Stomach smooth muscle (tissue), 2 donors: ENCODE measurements at regions not wholly inside any gene's neighbourhood (a gene's known extent, or its start where the extent isn't known, plus 50 kb on each side); places are given as distances from the start of the nearest gene placed in this dataset.

Source experiments
- H3K27ac ChIP-seq: one replicate; pipeline ENCODE4 v1.7.0; 2013; ENCODE audit warnings: mild to moderate bottlenecking, low read length, inconsistent platforms
- H3K27me3 ChIP-seq, 2 donors: one replicate each; pipeline ENCODE4 v1.7.0; 2013; ENCODE audit warnings: low read length in 2 of 2; ENCODE audit not compliant: insufficient read depth in 2 of 2, control insufficient read depth in 1 of 2
- H3K36me3 ChIP-seq, 2 donors: one replicate each; pipeline ENCODE4 v1.7.0; 2013; ENCODE audit warnings: low read length in 2 of 2; ENCODE audit not compliant: control insufficient read depth in 2 of 2, insufficient read depth in 2 of 2
- H3K4me1 ChIP-seq: one replicate; pipeline ENCODE4 v1.7.0; 2013; ENCODE audit warnings: low read length; ENCODE audit not compliant: control insufficient read depth, insufficient read depth
- H3K4me3 ChIP-seq, 2 donors: one replicate each; pipeline ENCODE4 v1.7.0; 2013; ENCODE audit warnings: low read length in 2 of 2
- H3K9ac ChIP-seq, 2 donors: one replicate each; pipeline ENCODE4 v1.7.0; 2013; ENCODE audit warnings: low read length in 2 of 2, mild to moderate bottlenecking in 1 of 2
- H3K9me3 ChIP-seq, 2 donors: one replicate each; pipeline ENCODE4 v1.7.0; 2013; ENCODE audit warnings: low read length in 2 of 2; ENCODE audit not compliant: control insufficient read depth in 2 of 2
- donor health status: healthy.
- donor health status: Pancreatic carcinoma.

DNA sequence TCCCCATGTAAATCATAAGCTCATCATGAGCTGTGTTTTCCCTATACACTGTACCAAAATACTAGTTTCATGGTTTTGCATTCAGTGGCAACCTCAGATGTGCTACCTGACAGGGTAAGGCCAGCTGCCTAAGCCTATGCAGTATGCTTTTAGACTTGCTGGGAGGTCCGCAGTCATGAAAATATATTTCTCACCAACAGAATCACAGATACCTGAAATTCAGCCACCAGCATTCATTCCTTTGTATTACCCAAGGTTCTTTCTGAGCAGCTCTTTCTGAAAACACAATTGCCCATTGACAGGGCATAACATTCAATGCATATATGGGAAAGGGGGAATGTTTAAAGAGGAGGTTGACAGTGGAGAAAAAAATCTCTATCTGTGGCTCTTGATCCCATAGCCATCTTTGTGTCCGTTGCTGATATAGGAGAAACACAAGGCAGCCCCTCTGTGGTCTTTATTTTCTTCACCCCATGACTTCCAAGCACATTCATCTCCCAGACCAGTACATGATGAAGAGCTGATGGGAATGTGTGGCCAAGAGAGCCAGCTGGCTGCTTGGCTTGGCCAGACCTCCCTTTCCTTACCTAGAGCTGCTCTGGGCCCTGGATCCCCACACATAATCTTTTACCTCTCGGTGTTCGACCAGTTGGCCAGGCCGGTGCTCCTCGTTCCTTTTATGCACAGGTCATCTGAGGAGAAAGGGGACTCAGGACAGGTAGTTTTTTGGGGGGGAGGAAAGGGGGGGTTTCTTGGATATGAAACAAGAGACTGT lies 162.9 kb downstream of the KCNA5 start:
- no peaks in the 10 kb centered on the region for H3K9me3 ChIP-seq
- H3K27ac ChIP-seq: no peak overlapping the region
- H3K27me3 ChIP-seq: peaks cover 2% of the 10 kb centered on the region in 2 donors
- no peak overlapping the region for H3K4me3 ChIP-seq
- no peaks in the 10 kb centered on the region for H3K36me3 ChIP-seq
- no peak overlapping the region for H3K9ac ChIP-seq
- H3K4me1 ChIP-seq: no peaks in the 10 kb centered on the region

DNA sequence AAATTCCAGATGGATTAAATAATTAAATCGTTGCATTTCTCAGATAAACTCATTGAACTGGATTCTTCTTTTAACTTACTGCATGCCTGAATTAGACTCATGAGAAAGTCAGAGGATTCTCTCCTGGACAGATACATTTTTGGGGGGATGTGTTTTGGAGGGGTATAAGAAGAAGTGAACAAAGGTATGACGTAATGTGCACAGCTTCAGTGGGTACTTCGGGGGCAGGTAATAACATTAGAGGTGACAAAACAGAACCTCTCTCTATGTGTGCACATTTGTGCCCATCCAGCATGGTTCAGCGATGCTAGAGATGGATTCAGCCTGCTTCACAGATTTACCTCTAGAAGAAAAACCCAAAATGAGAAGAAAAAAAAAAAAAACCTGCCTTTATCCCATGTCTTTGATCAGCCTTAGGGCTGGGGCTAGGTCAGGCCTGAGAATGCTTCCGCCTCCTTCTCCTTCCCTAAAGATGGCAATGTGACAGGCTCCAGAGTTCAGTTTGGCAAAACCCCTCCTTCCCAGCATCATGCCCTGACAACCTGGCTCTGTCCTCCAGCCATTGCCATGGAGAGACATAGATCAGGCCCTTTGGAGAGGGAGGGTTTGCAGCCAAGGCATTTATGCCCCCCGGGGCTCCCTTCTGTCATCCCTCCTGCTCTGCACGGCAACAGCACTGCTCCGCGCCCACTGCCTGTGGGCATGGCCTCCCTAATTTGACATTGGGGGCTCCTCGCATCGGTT lies 166.7 kb downstream of the KCNA5 start:
- Histone ChIP-seq H3K4me1 (peaks cover 3% of the 10 kb centered on the region), H3K9me3 (no peaks in the 10 kb centered on the region), H3K36me3 (no peaks in the 10 kb centered on the region), H3K9ac (no peak overlapping the region), H3K4me3 (no peak overlapping the region), H3K27ac (no peak overlapping the region), H3K27me3 (no peaks in the 10 kb centered on the region)

DNA sequence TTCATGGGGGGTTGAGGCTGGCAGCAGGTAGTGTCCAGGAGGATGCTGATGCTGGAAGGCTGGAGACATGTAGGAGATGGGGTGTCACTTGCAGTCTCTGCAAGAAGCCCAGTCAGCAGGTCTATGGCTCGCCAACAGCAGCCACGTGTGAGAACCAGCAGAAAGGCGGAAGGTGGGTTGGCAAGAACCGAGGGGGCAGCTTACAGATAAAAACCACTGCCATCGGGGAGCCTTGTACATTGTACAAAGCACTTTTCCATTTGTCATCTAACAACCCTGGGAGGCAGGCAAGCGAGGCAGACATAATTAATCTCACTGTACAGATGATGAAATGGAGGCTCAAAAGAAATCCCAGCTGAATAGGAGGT lies 167.2 kb downstream of the KCNA5 start:
- Histone ChIP-seq H3K27ac (no peak overlapping the region), H3K4me3 (no peak overlapping the region), H3K9ac (no peak overlapping the region), H3K4me1 (peaks cover 3% of the 10 kb centered on the region), H3K27me3 (no peaks in the 10 kb centered on the region), H3K36me3 (no peaks in the 10 kb centered on the region), H3K9me3 (no peaks in the 10 kb centered on the region)

DNA sequence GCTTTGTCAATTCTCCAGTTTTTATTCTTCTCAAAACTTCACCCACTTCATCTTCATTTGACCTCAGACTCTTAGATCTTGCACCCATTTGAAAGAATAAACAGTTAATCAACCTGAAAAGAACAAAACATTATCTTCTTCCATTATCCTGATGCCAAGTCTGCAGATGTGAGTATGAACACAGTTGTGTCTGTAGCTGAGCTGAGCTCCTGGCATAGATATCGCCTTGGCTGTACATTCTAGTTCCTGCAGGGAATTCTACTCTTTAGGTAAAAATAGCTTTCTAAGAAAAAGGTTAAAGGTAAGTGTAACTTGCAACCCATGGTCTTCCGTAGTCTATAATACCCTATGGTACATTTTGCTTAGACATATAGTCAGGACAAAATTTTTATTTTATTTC lies 169.7 kb downstream of the KCNA5 start:
- no peak overlapping the region for H3K27ac ChIP-seq
- peaks cover 3% of the 10 kb centered on the region for H3K4me1 ChIP-seq
- H3K36me3 ChIP-seq: no peaks in the 10 kb centered on the region
- H3K9ac ChIP-seq: no peak overlapping the region
- no peak overlapping the region for H3K4me3 ChIP-seq
- no peaks in the 10 kb centered on the region for H3K27me3 ChIP-seq
- H3K9me3 ChIP-seq: no peaks in the 10 kb centered on the region

DNA sequence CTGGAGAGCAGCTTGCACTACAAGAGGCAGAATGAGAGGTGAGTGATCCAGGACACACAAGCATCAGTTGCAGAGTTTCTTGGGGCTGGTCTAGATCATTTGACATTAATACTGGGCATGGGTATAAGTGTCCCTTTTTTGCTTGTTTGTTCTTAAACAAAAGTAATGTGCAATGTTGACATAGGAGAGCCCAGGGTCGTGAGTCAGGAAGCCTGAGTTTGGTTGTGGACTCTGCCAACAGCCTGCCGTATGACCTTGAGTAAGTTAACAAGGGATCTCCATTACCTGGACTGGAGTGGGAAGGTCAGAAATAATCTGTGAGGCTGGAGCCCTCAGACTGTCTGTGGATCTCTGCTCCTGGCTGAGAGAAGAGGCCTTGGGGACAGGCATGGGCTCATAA lies 170.3 kb downstream of the KCNA5 start:
- H3K9me3 ChIP-seq: no peaks in the 10 kb centered on the region
- H3K9ac ChIP-seq: no peak overlapping the region
- peaks cover 3% of the 10 kb centered on the region for H3K4me1 ChIP-seq
- no peaks in the 10 kb centered on the region for H3K36me3 ChIP-seq
- no peak overlapping the region for H3K27ac ChIP-seq
- no peak overlapping the region for H3K4me3 ChIP-seq
- no peaks in the 10 kb centered on the region for H3K27me3 ChIP-seq

DNA sequence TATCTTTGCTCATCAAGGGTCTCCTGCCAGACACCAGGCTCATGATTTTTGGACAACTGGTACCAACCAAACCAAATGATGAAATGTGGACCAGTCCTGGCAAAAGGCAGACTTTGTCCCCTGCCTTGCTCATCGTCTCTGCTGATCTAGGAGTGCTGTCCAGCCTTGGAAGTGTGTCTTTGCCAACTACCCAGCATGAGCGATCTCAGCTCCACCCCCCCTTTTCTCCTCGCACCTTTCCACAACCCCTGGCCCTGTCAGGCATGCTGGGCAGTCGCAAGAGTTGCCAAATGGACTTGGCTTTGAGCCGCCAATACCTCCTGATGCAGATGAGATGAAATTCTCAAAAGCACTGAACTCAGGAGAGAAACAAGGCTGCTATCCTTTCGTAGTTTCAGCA lies 174.3 kb downstream of the KCNA5 start:
- H3K4me3 ChIP-seq: no peak overlapping the region
- no peaks in the 10 kb centered on the region for H3K9me3 ChIP-seq
- no peaks in the 10 kb centered on the region for H3K36me3 ChIP-seq
- no peak overlapping the region for H3K27ac ChIP-seq
- H3K27me3 ChIP-seq: no peaks in the 10 kb centered on the region
- peaks cover 3% of the 10 kb centered on the region for H3K4me1 ChIP-seq
- H3K9ac ChIP-seq: no peak overlapping the region

DNA sequence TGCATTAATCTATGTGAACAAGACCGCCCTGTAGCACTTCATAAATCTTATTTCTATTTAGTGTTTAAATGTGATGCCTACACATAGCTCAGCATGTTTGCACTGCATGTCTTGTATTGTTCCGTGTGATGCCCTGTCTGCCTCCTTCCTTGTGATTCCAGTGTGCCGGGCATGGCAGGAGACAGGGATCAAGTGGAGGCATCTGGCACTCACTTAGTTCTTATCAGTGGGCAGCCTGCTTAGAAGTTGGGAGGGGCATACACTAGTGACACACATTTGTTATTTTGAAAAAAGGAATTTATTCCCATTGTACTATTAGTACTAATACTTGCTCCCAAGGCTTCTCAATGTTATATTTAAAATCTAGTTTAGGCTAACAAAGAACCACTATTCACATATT lies 176.4 kb downstream of the KCNA5 start:
- no peaks in the 10 kb centered on the region for H3K4me1 ChIP-seq
- H3K4me3 ChIP-seq: no peak overlapping the region
- H3K9ac ChIP-seq: no peak overlapping the region
- no peak overlapping the region for H3K27ac ChIP-seq
- no peaks in the 10 kb centered on the region for H3K27me3 ChIP-seq
- no peaks in the 10 kb centered on the region for H3K9me3 ChIP-seq
- H3K36me3 ChIP-seq: no peaks in the 10 kb centered on the region

DNA sequence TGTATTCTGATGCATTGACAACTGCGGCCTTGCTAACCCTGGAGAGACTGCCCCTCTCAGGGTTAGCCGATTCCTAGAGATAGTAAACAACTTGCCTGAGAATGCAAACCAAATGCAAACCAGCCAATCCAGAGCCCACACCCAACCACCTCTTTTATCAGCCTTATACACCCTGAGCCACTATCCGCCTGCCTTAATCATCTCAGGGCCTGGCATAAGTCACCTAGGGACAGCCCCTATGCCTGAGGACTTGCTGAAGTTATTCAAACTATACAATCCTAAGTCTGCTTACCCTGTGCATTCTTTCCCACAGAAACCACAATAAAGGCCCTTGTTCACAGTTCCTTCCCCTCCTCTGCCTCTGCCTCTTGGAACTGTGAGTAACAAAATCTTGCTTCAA lies 177.2 kb downstream of the KCNA5 start:
- Histone ChIP-seq H3K27me3 (no peaks in the 10 kb centered on the region), H3K27ac (no peak overlapping the region), H3K36me3 (no peaks in the 10 kb centered on the region), H3K4me1 (no peaks in the 10 kb centered on the region), H3K4me3 (no peak overlapping the region), H3K9ac (no peak overlapping the region), H3K9me3 (no peaks in the 10 kb centered on the region)

DNA sequence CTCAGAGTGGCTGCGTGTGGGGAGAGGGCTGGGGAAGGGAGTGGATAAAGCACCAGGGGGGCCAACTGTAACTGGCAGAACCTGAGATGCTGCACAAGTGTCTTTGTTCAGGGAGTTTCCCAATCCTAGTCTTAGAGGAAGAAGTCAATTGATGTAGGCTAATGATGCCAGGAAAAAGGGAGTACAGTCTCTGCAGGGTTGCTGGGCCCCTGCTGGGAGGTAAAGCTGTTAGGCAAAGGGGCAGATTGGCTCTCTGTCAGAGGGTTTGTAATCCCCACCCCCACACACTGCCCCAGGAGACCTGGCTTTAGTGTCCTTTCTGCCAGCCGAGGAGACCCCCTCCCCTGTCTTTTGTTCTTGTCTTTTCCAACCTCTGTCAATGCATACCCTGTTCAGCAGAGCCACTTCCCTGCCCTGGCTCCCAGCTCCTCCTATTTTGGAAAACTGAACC lies 178.4 kb downstream of the KCNA5 start:
- Histone ChIP-seq H3K4me1 (no peaks in the 10 kb centered on the region), H3K4me3 (no peak overlapping the region), H3K36me3 (no peaks in the 10 kb centered on the region), H3K9me3 (no peaks in the 10 kb centered on the region), H3K9ac (no peak overlapping the region), H3K27ac (no peak overlapping the region), H3K27me3 (no peaks in the 10 kb centered on the region)

DNA sequence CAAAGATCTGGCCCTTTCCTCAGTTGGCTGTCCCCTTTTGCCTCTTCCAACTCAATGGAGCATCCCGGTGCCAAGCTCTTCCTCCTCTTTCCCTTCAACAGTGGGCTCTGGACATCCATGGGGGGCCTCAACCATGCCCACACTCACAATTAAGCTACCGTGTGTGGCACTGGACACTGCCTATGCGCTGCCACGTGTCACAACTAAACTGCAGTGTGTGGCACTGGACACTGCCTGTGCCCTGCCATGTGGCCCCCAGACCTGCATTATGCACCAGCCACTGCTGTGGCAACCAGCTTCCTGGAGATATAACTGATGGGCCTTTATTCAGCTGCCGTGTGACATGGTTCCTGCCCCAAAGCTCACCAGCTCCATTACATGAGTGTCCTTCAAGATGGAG lies 179.1 kb downstream of the KCNA5 start:
- Histone ChIP-seq H3K36me3 (no peaks in the 10 kb centered on the region), H3K27me3 (no peaks in the 10 kb centered on the region), H3K9me3 (no peaks in the 10 kb centered on the region), H3K4me3 (no peak overlapping the region), H3K9ac (no peak overlapping the region), H3K4me1 (no peaks in the 10 kb centered on the region), H3K27ac (no peak overlapping the region)

DNA sequence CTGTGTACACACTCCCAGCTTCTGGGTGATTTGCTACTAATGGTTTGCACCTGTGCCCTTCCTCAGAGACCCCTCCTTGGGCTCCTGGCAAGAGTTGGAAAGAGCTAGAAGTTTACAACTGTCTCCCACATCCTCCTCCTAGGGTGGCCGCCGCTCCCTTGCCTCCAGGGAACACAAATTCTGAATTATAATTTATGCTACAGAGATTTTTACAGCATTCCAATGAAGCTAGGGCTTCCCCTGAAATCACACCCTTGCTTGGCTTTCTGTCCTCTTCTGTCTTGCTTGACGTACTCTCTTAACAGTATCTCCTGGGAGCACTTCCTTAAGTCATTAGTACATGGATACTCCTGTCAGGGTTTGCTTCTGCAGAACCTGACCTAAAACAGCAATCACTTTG lies 180.2 kb downstream of the KCNA5 start:
- Histone ChIP-seq H3K27me3 (no peaks in the 10 kb centered on the region), H3K4me1 (no peaks in the 10 kb centered on the region), H3K27ac (no peak overlapping the region), H3K9ac (no peak overlapping the region), H3K4me3 (no peak overlapping the region), H3K36me3 (no peaks in the 10 kb centered on the region), H3K9me3 (no peaks in the 10 kb centered on the region)
